Stomach (tissue), 8 donors: ENCODE measurements at regions not wholly inside any gene's neighbourhood (a gene's known extent, or its start where the extent isn't known, plus 50 kb on each side); places are given as distances from the start of the nearest gene placed in this dataset.

Source experiments
- DNase-seq, 2 donors: peaks; one replicate each; pipeline versions ENCODE4 v3.0.0 to v3.0.0-alpha.2; 2013 to 2019
- H3K27ac ChIP-seq, 5 donors: fragments of 200-600 bp in 4 of 5; sonication (generic) in 4 of 5; one replicate each; pipeline ENCODE4 v1.5.1; 2013 to 2019; ENCODE audit warnings: mild to moderate bottlenecking in 1 of 5, moderate library complexity in 1 of 5
- H3K27me3 ChIP-seq, 3 donors: fragments of 200-600 bp; sonication (generic); one replicate each; pipeline ENCODE4 v1.5.1; 2017 to 2019; ENCODE audit warnings: mixed run types in 1 of 3
- H3K36me3 ChIP-seq, 4 donors: fragments of 200-600 bp; sonication (generic); 1 replicate in 3 of 4; 2 replicates in 1 of 4; pipeline ENCODE4 v1.5.1; 2016 to 2019
- H3K4me1 ChIP-seq, 4 donors: fragments of 200-600 bp; sonication (generic); one replicate each; pipeline ENCODE4 v1.5.1; 2016 to 2019
- H3K4me3 ChIP-seq, 4 donors: fragments of 200-600 bp; sonication (generic) in 3 of 4; one replicate each; pipeline ENCODE4 v1.5.1; 2016 to 2019; ENCODE audit warnings: mild to moderate bottlenecking in 1 of 4
- H3K9me3 ChIP-seq, 4 donors: fragments of 200-600 bp; sonication (generic); one replicate each; pipeline ENCODE4 v1.5.1; 2016 to 2019
- EP300 ChIP-seq: sonication (generic); formaldehyde crosslinking; IDR thresholded peaks from one replicate; pipeline ENCODE4 v1.6.1; 2017; ENCODE audit warnings: antibody characterized with exemption
- POLR2A ChIP-seq, 4 donors: fragments of 450-650 bp; IDR thresholded peaks; one replicate each; pipeline ENCODE4 v1.6.1; 2016; ENCODE audit warnings: antibody characterized with exemption in 4 of 4, control low read depth in 2 of 4, mild to moderate bottlenecking in 1 of 4, moderate library complexity in 1 of 4
- POLR2AphosphoS5 ChIP-seq, 3 donors: sonication (generic); formaldehyde crosslinking; IDR thresholded peaks; one replicate each; pipeline ENCODE4 v1.6.1; 2016; ENCODE audit warnings: antibody characterized with exemption in 3 of 3
- WGBS, 5 donors: extraction: QIAGEN DNeasy Blood & Tissue Kit in 3 of 5; methylation state at CpG; one replicate each; pipeline versions ENCODE4 v1.1.5 to v1.1.7; 2013 to 2018; 5-methylcytosine and 5-hydroxymethylcytosine counted together
- intact Hi-C: fragments of 100-400 bp; cut with DNase I; formaldehyde crosslinking; loops from one replicate; pipeline ENCODE4 v1.15.1; 2023; ENCODE audit warnings: low total_unique reads
- TF ChIP-seq, protein P1 (sequence below), 7 experiments: fragments of 450-650 bp in 4 of 7; fragments of 200-600 bp in 3 of 7; sonication (generic) in 3 of 7; IDR thresholded peaks; one replicate each; pipeline ENCODE4 v1.5.1; 2016 to 2019; ENCODE audit warnings: antibody characterized with exemption in 7 of 7, control low read depth in 2 of 7, mild to moderate bottlenecking in 1 of 7
- donor health status: healthy with polysubstance abuse.
- donor health status: Bipolar disorder and iron deficiency.
- donor health status: healthy.

DNA sequence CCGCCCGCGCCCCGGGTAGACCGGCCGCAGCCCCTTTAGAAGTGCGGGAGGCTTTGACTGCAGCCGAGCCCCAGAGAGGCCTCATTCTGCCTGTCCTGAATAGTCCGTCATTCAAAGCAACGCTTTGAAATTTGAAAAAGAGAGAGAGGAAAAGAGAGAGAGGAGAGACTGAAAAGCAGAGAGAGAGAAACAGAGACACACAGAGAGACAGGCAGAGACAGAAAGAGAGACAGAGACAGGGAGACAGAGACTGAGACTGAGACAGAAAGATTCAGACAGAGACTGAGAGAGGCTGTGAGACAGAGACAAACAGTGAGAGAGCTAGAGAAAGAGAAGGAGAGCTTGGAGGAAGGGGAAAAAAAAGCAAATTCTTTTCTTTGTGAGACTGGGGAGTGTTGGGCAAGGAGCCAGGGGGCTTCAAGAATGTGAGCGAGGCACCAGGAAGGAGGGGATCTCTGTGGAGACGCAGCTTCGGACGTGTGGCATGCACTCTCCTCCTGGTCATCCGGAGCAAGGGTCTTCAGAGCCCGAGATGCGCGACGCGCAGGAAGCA, 73.1 kb downstream of the MYCN start:
- Histone ChIP-seq H3K9me3 (no peaks in the 10 kb centered on the region), H3K4me1 (peaks cover 8 to 25% (median 21%) of the 10 kb centered on the region in 4 donors), H3K36me3 (no peaks in the 10 kb centered on the region), H3K27ac (peak overlapping the region in 4 of 5 donors; percentile 20 to 77 (median 40)), H3K27me3 (peaks cover 0 to 43% (median 14%) of the 10 kb centered on the region in 3 donors), H3K4me3 (peak overlapping the region; percentile 1 to 23 (median 10))
- intact Hi-C loops = no loop called here
- peak in 1 of 2 donors; percentile 47 for DNase-seq
- 13 to 22% (median 19%) methylated on average over 20 of the region's 20 CpGs for WGBS, 5 donors
- TF ChIP-seq, protein P1, sequence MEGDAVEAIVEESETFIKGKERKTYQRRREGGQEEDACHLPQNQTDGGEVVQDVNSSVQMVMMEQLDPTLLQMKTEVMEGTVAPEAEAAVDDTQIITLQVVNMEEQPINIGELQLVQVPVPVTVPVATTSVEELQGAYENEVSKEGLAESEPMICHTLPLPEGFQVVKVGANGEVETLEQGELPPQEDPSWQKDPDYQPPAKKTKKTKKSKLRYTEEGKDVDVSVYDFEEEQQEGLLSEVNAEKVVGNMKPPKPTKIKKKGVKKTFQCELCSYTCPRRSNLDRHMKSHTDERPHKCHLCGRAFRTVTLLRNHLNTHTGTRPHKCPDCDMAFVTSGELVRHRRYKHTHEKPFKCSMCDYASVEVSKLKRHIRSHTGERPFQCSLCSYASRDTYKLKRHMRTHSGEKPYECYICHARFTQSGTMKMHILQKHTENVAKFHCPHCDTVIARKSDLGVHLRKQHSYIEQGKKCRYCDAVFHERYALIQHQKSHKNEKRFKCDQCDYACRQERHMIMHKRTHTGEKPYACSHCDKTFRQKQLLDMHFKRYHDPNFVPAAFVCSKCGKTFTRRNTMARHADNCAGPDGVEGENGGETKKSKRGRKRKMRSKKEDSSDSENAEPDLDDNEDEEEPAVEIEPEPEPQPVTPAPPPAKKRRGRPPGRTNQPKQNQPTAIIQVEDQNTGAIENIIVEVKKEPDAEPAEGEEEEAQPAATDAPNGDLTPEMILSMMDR (IDR thresholded peaks at IDR 0.05) = no peak
- TF ChIP-seq POLR2A (IDR thresholded peaks at IDR 0.05) (no peak), EP300 (no peak), POLR2AphosphoS5 (IDR thresholded peaks at IDR 0.05) (no peak)

DNA sequence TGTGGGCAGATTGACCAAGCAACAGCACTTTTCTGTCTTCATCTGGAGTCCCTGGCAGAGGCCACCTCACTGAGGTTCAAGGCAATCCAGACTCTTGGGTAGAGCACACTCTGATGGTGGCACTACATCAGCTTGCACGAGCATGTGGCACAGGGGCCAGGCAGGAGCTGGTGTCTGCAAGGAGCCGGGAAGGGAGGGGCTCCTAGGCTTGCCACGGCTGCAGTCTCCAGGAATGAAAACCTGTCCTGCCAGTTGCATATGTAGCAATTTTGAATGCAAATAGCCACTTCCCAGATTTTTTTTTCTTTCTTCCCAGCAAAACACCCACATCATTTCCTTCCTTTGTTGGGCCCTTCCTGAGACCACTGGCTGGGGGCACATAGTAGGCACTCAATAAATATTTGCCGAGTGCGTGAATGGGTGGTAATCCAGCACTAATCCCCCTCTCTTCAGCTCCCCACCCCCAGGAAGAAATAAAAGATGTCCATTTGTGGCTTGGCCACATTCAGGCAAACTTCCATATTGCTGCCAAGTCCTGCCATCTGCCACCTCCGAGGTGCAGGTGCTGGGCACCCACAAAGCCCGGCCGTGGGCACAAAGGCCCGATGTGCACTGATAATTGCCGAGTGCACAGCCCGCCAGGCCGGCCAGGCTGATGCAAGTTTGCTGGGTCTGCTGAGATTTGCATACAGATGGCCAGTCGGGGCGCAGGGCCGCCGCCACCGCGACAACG, 72.4 kb downstream of the MYCN start:
- H3K4me3 ChIP-seq = peak overlapping the region in 3 of 4 donors; percentile 1 to 22 (median 19)

DNA sequence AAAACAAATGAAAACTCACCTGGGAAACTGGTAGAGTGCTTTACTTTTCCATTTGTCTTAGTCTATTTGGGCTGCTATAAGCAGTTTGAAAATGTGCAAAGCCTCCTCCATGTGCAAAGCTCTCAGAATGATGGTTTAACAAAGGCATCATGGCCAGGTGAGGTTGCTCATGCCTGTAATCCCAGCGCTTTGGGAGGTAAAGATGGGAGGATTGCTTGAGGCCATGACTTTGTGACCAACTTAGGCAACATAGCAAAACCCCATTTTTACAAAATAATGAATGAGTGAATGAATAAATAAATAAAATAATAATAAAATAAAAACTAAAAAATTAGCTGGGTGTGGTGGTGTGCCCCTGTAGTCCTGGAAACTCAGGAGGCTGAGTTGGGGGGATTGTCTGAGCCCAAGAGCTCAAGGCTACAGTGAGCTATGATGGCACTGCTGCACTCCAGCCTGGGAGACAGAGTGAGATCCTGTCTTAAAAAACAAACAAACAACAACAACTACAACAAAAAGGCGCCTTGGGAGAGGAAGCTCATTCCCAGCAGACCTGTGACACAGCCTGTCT, 71.8 kb downstream of the MYCN start:
- Histone ChIP-seq H3K36me3 (no peaks in the 10 kb centered on the region), H3K9me3 (no peaks in the 10 kb centered on the region), H3K27me3 (peaks cover 0 to 43% (median 14%) of the 10 kb centered on the region in 3 donors), H3K4me3 (no peak overlapping the region), H3K4me1 (peaks cover 8 to 25% (median 21%) of the 10 kb centered on the region in 4 donors), H3K27ac (no peak overlapping the region)
- TF ChIP-seq, protein P1 (IDR thresholded peaks at IDR 0.05) = no peak
- no peak for TF ChIP-seq POLR2AphosphoS5 (IDR thresholded peaks at IDR 0.05)
- TF ChIP-seq EP300 = no peak
- no peak for TF ChIP-seq POLR2A (IDR thresholded peaks at IDR 0.05)
- DNase-seq = no peak
- 72 to 88% (median 79%) methylated on average over 2 of the region's 2 CpGs for WGBS, 5 donors
- intact Hi-C loops = no loop called here

More for the DNA sequence above, 72.4 kb downstream of the MYCN start:
- Histone ChIP-seq H3K27ac (peak overlapping the region in 4 of 5 donors; percentile 20 to 77 (median 40)), H3K4me1 (peaks cover 8 to 25% (median 21%) of the 10 kb centered on the region in 4 donors), H3K27me3 (peaks cover 0 to 43% (median 14%) of the 10 kb centered on the region in 3 donors), H3K9me3 (no peaks in the 10 kb centered on the region), H3K36me3 (no peaks in the 10 kb centered on the region)
- peak; percentile 74 to 90 for DNase-seq
- intact Hi-C loops = no loop called here
- TF ChIP-seq POLR2AphosphoS5 (IDR thresholded peaks at IDR 0.05) = no peak
- TF ChIP-seq, protein P1 (IDR thresholded peaks at IDR 0.05) = no peak
- TF ChIP-seq POLR2A (IDR thresholded peaks at IDR 0.05) = no peak
- no peak for TF ChIP-seq EP300
- WGBS, 5 donors = 7 to 18% (median 11%) methylated on average over 15 to 19 of the region's 19 CpGs

DNA sequence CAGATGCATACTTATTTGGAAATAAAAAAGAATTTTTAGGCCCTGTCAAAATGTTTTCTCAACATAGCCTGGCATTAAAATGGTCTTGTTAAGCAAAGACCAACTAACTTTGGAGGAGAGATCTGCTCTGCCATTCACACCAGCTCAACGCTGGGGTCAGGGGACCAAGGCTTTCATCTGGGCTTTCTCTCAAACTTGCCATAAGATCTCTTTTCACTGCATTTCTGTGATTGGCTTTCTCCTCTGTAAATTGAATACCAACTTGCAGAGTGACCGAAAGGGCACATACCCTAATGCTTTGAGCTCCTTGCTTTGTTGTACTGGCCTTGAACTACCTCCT, 71.2 kb downstream of the MYCN start:
- H3K9me3 ChIP-seq = no peaks in the 10 kb centered on the region
- H3K27me3 ChIP-seq = peaks cover 0 to 43% (median 14%) of the 10 kb centered on the region in 3 donors
- no peak overlapping the region for H3K27ac ChIP-seq
- intact Hi-C loops = no loop called here
- DNase-seq = no peak
- H3K4me1 ChIP-seq = peaks cover 8 to 29% (median 21%) of the 10 kb centered on the region in 4 donors
- no peak overlapping the region for H3K4me3 ChIP-seq
- WGBS, 5 donors = 90 to 100% (median 95%) methylated on average over 2 of the region's 2 CpGs
- TF ChIP-seq, protein P1 (IDR thresholded peaks at IDR 0.05) = no peak
- H3K36me3 ChIP-seq = no peaks in the 10 kb centered on the region
